ENCODE measurements at regions not wholly inside any gene's neighbourhood (a gene's known extent, or its start where the extent isn't known, plus 50 kb on each side); places are given as distances from the start of the nearest gene placed in this dataset.

DNA sequence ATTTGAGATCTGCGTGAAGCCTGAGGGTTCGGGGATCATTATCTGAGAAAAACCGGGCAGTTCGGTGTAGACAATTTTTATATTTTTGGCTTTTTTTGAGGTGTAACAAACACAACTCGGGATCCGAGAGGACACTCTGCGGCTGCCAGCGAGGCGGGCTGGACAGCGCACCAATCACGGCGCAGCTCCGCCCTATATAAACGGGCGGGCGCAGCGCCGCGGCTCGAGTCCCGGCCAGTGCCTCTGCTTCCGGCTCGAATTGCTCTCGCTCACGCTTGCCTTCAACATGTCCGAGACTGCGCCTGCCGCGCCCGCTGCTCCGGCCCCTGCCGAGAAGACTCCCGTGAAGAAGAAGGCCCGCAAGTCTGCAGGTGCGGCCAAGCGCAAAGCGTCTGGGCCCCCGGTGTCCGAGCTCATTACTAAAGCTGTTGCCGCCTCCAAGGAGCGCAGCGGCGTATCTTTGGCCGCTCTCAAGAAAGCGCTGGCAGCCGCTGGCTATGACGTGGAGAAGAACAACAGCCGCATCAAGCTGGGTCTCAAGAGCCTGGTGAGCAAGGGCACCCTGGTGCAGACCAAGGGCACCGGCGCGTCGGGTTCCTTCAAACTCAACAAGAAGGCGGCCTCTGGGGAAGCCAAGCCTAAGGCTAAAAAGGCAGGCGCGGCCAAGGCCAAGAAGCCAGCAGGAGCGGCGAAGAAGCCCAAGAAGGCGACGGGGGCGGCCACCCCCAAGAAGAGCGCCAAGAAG is 69.0 kb downstream of the HFE start:
- TF ChIP-seq, protein P1, sequence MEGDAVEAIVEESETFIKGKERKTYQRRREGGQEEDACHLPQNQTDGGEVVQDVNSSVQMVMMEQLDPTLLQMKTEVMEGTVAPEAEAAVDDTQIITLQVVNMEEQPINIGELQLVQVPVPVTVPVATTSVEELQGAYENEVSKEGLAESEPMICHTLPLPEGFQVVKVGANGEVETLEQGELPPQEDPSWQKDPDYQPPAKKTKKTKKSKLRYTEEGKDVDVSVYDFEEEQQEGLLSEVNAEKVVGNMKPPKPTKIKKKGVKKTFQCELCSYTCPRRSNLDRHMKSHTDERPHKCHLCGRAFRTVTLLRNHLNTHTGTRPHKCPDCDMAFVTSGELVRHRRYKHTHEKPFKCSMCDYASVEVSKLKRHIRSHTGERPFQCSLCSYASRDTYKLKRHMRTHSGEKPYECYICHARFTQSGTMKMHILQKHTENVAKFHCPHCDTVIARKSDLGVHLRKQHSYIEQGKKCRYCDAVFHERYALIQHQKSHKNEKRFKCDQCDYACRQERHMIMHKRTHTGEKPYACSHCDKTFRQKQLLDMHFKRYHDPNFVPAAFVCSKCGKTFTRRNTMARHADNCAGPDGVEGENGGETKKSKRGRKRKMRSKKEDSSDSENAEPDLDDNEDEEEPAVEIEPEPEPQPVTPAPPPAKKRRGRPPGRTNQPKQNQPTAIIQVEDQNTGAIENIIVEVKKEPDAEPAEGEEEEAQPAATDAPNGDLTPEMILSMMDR (IDR thresholded peaks at IDR 0.05), result no peak
- TF ChIP-seq ZFX (IDR thresholded peaks at IDR 0.05; ENCODE audit: borderline replicate concordance), result no peak

Measured in 22Rv1 (cell line).